Liver (tissue), 8 donors: ENCODE measurements at regions not wholly inside any gene's neighbourhood (a gene's known extent, or its start where the extent isn't known, plus 50 kb on each side); places are given as distances from the start of the nearest gene placed in this dataset.

Experiments
- DNase-seq: peaks from one replicate; pipeline ENCODE4 v3.0.0-alpha.2; 2017; ENCODE audit warnings: low spot score
- H3K27ac ChIP-seq, 2 donors: one replicate each; pipeline ENCODE4 v1.7.0; 2013; ENCODE audit warnings: inconsistent platforms in 2 of 2, low read length in 2 of 2, control low read depth in 1 of 2, low read depth in 1 of 2, mild to moderate bottlenecking in 1 of 2
- H3K27me3 ChIP-seq, 4 donors: one replicate each; pipeline versions ENCODE4 v1.6.1 to v1.7.0; 2013; ENCODE audit warnings: low read length in 3 of 4, inconsistent platforms in 1 of 4, mild to moderate bottlenecking in 1 of 4, moderate library complexity in 1 of 4; ENCODE audit not compliant: control insufficient read depth in 4 of 4, insufficient read depth in 4 of 4
- H3K36me3 ChIP-seq, 4 donors: one replicate each; pipeline versions ENCODE4 v1.6.1 to v1.7.0; 2013; ENCODE audit warnings: low read length in 3 of 4, mild to moderate bottlenecking in 3 of 4, low read depth in 1 of 4, moderate library complexity in 1 of 4; ENCODE audit not compliant: control insufficient read depth in 4 of 4, insufficient read depth in 3 of 4
- H3K4me1 ChIP-seq, 4 donors: one replicate each; pipeline versions ENCODE4 v1.6.1 to v1.7.0; 2013; ENCODE audit warnings: low read length in 3 of 4, mild to moderate bottlenecking in 3 of 4, moderate library complexity in 1 of 4; ENCODE audit not compliant: control insufficient read depth in 4 of 4, insufficient read depth in 4 of 4
- H3K4me3 ChIP-seq, 3 donors: one replicate each; pipeline versions ENCODE4 v1.6.1 to v1.7.0; 2013; ENCODE audit warnings: low read length in 3 of 3, control low read depth in 1 of 3, low read depth in 1 of 3, mild to moderate bottlenecking in 1 of 3
- H3K9ac ChIP-seq, 2 donors: one replicate each; pipeline ENCODE4 v1.7.0; 2013; ENCODE audit warnings: low read length in 2 of 2, mild to moderate bottlenecking in 2 of 2, moderate library complexity in 2 of 2, control low read depth in 1 of 2, low read depth in 1 of 2
- H3K9me3 ChIP-seq, 4 donors: one replicate each; pipeline versions ENCODE4 v1.6.1 to v1.7.0; 2013; ENCODE audit warnings: low read length in 3 of 4; ENCODE audit not compliant: control insufficient read depth in 4 of 4
- CTCF ChIP-seq: fragments of 150-350 bp; IDR thresholded peaks from 2 replicates; pipeline ENCODE4 v1.5.1; 2017; ENCODE audit warnings: improper control_type of control experiment, low read depth, low read length; ENCODE audit not compliant: missing input control
- EGR1 ChIP-seq, 2 donors: IDR thresholded peaks; 2 replicates each; pipeline ENCODE4 v1.6.1; 2016 to 2018; ENCODE audit warnings: antibody characterized with exemption in 2 of 2, low read depth in 2 of 2
- FOXA1 ChIP-seq: IDR thresholded peaks from 2 replicates; pipeline ENCODE4 v1.6.1; 2016; ENCODE audit warnings: antibody characterized with exemption
- FOXA2 ChIP-seq: IDR thresholded peaks from 2 replicates; pipeline ENCODE4 v1.6.1; 2016; ENCODE audit warnings: antibody characterized with exemption
- GABPA ChIP-seq, 2 donors: IDR thresholded peaks in 1 of 2; conservative IDR thresholded peaks in 1 of 2; 2 replicates each; pipeline ENCODE4 v1.6.1; 2016; ENCODE audit warnings: antibody characterized with exemption in 2 of 2, mild to moderate bottlenecking in 1 of 2, moderate library complexity in 1 of 2
- HNF4A ChIP-seq, 2 donors: conservative IDR thresholded peaks; 2 replicates each; pipeline ENCODE4 v1.6.1; 2016; ENCODE audit warnings: antibody characterized with exemption in 2 of 2, mild to moderate bottlenecking in 2 of 2
- HNF4G ChIP-seq: IDR thresholded peaks from 2 replicates; pipeline ENCODE4 v1.6.1; 2016; ENCODE audit warnings: antibody characterized with exemption
- NR2F2 ChIP-seq: IDR thresholded peaks from 2 replicates; pipeline ENCODE4 v1.6.1; 2016; ENCODE audit warnings: antibody characterized with exemption
- RAD21 ChIP-seq, 2 donors: IDR thresholded peaks; 2 replicates each; pipeline ENCODE4 v1.6.1; 2016; ENCODE audit warnings: antibody characterized with exemption in 2 of 2, mild to moderate bottlenecking in 2 of 2
- RXRA ChIP-seq, 2 donors: IDR thresholded peaks; 2 replicates each; pipeline ENCODE4 v1.6.1; 2017 to 2018; ENCODE audit warnings: antibody characterized with exemption in 2 of 2, mild to moderate bottlenecking in 1 of 2
- SP1 ChIP-seq: IDR thresholded peaks from 2 replicates; pipeline ENCODE4 v1.6.1; 2018; ENCODE audit warnings: antibody characterized with exemption, mild to moderate bottlenecking
- TAF1 ChIP-seq: conservative IDR thresholded peaks from 2 replicates; pipeline ENCODE4 v1.6.1; 2016; ENCODE audit warnings: antibody characterized with exemption, mild to moderate bottlenecking
- YY1 ChIP-seq: IDR thresholded peaks from 2 replicates; pipeline ENCODE4 v1.6.1; 2016; ENCODE audit warnings: antibody characterized with exemption, mild to moderate bottlenecking
- WGBS: extraction: QIAGEN DNeasy Blood & Tissue Kit; methylation state at CpG from one replicate; pipeline ENCODE4 v1.1.7; 2013; 5-methylcytosine and 5-hydroxymethylcytosine counted together
- TF ChIP-seq, protein P1 (sequence below): IDR thresholded peaks from 2 replicates; pipeline ENCODE4 v1.6.1; 2016; ENCODE audit warnings: antibody characterized with exemption
- TF ChIP-seq, protein P2 (sequence below): IDR thresholded peaks from 2 replicates; pipeline ENCODE4 v1.6.1; 2016; ENCODE audit warnings: antibody characterized with exemption
- TF ChIP-seq, protein P3 (sequence below): IDR thresholded peaks from 2 replicates; pipeline ENCODE4 v1.6.1; 2016; ENCODE audit warnings: antibody characterized with exemption
- donor health status: healthy.
- donor health status: healthy.
- donor health status: healthy.
- donor health status: healthy.
- donor health status: healthy.

DNA sequence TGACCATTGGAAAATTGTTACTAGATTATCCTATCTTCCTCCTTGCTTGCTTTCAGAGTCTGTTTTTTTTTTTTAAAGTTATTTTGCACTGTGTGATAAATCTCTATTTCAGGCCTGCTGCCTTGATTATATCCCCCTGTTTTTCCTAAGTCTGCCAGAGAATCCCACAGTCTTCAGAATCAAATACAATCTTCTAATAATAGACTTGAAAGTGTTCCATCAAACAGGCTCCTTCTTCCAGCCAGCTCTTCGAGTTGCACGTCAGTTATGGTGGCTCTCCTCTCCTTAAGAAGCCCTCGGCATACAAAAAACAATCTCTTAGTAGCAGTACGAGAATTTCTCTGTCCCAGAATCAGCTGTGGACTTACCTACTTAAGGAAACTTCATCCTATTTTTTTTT, 92.9 kb upstream of the NOX3 start:
- TF ChIP-seq HNF4A (conservative IDR thresholded peaks at IDR 0.05) (no peak), SP1 (no peak), NR2F2 (no peak), RAD21 (IDR thresholded peaks at IDR 0.05) (no peak), GABPA (IDR thresholded peaks at IDR 0.05 in 1 of 2, conservative IDR thresholded peaks at IDR 0.05 in 1 of 2) (no peak), TAF1 (no peak), EGR1 (IDR thresholded peaks at IDR 0.05; ENCODE audit: low read depth in 2 of 2) (no peak), HNF4G (no peak), RXRA (IDR thresholded peaks at IDR 0.05) (no peak), CTCF (no peak), YY1 (no peak), FOXA1 (no peak), FOXA2 (no peak)
- TF ChIP-seq, protein P1, sequence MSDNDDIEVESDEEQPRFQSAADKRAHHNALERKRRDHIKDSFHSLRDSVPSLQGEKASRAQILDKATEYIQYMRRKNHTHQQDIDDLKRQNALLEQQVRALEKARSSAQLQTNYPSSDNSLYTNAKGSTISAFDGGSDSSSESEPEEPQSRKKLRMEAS = no peak
- TF ChIP-seq, protein P2, sequence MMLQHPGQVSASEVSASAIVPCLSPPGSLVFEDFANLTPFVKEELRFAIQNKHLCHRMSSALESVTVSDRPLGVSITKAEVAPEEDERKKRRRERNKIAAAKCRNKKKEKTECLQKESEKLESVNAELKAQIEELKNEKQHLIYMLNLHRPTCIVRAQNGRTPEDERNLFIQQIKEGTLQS = no peak
- TF ChIP-seq, protein P3, sequence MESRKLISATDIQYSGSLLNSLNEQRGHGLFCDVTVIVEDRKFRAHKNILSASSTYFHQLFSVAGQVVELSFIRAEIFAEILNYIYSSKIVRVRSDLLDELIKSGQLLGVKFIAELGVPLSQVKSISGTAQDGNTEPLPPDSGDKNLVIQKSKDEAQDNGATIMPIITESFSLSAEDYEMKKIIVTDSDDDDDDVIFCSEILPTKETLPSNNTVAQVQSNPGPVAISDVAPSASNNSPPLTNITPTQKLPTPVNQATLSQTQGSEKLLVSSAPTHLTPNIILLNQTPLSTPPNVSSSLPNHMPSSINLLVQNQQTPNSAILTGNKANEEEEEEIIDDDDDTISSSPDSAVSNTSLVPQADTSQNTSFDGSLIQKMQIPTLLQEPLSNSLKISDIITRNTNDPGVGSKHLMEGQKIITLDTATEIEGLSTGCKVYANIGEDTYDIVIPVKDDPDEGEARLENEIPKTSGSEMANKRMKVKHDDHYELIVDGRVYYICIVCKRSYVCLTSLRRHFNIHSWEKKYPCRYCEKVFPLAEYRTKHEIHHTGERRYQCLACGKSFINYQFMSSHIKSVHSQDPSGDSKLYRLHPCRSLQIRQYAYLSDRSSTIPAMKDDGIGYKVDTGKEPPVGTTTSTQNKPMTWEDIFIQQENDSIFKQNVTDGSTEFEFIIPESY = no peak
- Histone ChIP-seq H3K9ac (no peak overlapping the region), H3K27ac (no peak overlapping the region), H3K9me3 (no peaks in the 10 kb centered on the region), H3K27me3 (no peaks in the 10 kb centered on the region), H3K4me1 (no peaks in the 10 kb centered on the region), H3K36me3 (no peaks in the 10 kb centered on the region), H3K4me3 (no peak overlapping the region)
- no peak for DNase-seq
- 76% methylated on average over 4 of the region's 4 CpGs for WGBS

DNA sequence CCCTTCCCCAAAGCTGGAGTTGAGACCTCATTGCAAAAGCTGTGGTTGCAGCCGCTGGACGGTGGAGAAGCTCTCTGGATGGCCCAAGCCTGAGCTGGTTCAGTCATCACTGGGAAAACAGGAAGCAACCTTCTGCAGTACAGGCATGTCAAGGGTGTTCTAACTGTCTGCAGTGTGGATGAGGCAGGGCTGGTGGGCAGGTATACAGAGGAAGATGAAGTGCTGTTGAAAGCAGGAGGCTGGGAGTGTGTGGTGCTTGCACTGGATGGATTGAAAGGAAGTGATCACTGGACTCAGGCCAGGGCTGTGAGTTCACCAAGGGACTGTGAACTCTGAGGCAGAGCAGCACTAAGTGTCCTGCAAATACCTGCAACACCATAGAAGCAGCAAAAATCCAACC, 89.0 kb upstream of the NOX3 start:
- no peak for TF ChIP-seq GABPA (IDR thresholded peaks at IDR 0.05 in 1 of 2, conservative IDR thresholded peaks at IDR 0.05 in 1 of 2)
- TF ChIP-seq RXRA (IDR thresholded peaks at IDR 0.05) = peak in 1 of 2 donors; percentile 6
- no peaks in the 10 kb centered on the region for H3K9me3 ChIP-seq
- H3K36me3 ChIP-seq = no peaks in the 10 kb centered on the region
- 83% methylated on average over 2 of the region's 2 CpGs for WGBS
- H3K4me3 ChIP-seq = no peak overlapping the region
- H3K9ac ChIP-seq = no peak overlapping the region
- no peaks in the 10 kb centered on the region for H3K27me3 ChIP-seq
- no peak overlapping the region for H3K27ac ChIP-seq
- no peaks in the 10 kb centered on the region for H3K4me1 ChIP-seq
- DNase-seq = no peak
